H9 (cell line): ENCODE measurements at regions not wholly inside any gene's neighbourhood (a gene's known extent, or its start where the extent isn't known, plus 50 kb on each side); places are given as distances from the start of the nearest gene placed in this dataset.

Experiments used
- DNase-seq: peaks from one replicate; pipeline ENCODE4 v3.0.0-alpha.2; 2017
- H2AFZ ChIP-seq: one replicate; pipeline ENCODE4 v1.6.1; 2013; ENCODE audit warnings: mild to moderate bottlenecking, low read length, control low read depth, moderate library complexity
- H2AK5ac ChIP-seq: 2 replicates; pipeline ENCODE4 v1.6.1; 2013; ENCODE audit warnings: low read length, control low read depth, mixed read lengths; ENCODE audit not compliant: insufficient read length
- H2BK120ac ChIP-seq: one replicate; pipeline ENCODE4 v1.6.1; 2013; ENCODE audit warnings: low read depth, mild to moderate bottlenecking, low read length, control low read depth, inconsistent platforms; ENCODE audit not compliant: poor library complexity, severe bottlenecking
- H2BK12ac ChIP-seq: 2 replicates; pipeline ENCODE4 v1.6.1; 2013; ENCODE audit warnings: low read length, control low read depth, mixed read lengths, low read depth; ENCODE audit not compliant: insufficient read length
- H2BK15ac ChIP-seq: 2 replicates; pipeline ENCODE4 v1.6.1; 2013; ENCODE audit warnings: low read depth, low read length, control low read depth
- H2BK20ac ChIP-seq: one replicate; pipeline ENCODE4 v1.6.1; 2013; ENCODE audit warnings: low read depth, mild to moderate bottlenecking, low read length, control low read depth, inconsistent platforms; ENCODE audit not compliant: poor library complexity, severe bottlenecking
- H2BK5ac ChIP-seq: 2 replicates; pipeline ENCODE4 v1.6.1; 2013; ENCODE audit warnings: low read length, control low read depth, mixed read lengths; ENCODE audit not compliant: insufficient read length
- H3K14ac ChIP-seq: 2 replicates; pipeline ENCODE4 v1.6.1; 2013; ENCODE audit warnings: low read length, control low read depth; ENCODE audit not compliant: insufficient read depth
- H3K18ac ChIP-seq: 2 replicates; pipeline ENCODE4 v1.6.1; 2013; ENCODE audit warnings: low read depth, mild to moderate bottlenecking, mixed read lengths, low read length, control low read depth; ENCODE audit not compliant: insufficient read length
- H3K23ac ChIP-seq: 2 replicates; pipeline ENCODE4 v1.6.1; 2013; ENCODE audit warnings: low read length, control low read depth, mixed read lengths, low read depth; ENCODE audit not compliant: insufficient read length
- H3K23me2 ChIP-seq: 2 replicates; pipeline ENCODE4 v1.6.1; 2013; ENCODE audit warnings: low read depth, mild to moderate bottlenecking, mixed read lengths, low read length, control low read depth; ENCODE audit not compliant: insufficient read length, poor library complexity, severe bottlenecking
- H3K27ac ChIP-seq: 2 replicates; pipeline ENCODE4 v1.5.1; 2013; ENCODE audit warnings: low read length, control low read depth, mixed read lengths, low read depth; ENCODE audit not compliant: insufficient read length
- H3K27me3 ChIP-seq: 2 replicates; pipeline ENCODE4 v1.6.1; 2013; ENCODE audit warnings: low read length, control low read depth, inconsistent platforms; ENCODE audit not compliant: insufficient read depth
- H3K4ac ChIP-seq: 2 replicates; pipeline ENCODE4 v1.6.1; 2013; ENCODE audit warnings: low read depth, mild to moderate bottlenecking, control low read depth, inconsistent platforms, low read length, moderate library complexity
- H3K4me1 ChIP-seq: 2 replicates; pipeline ENCODE4 v1.6.1; 2013; ENCODE audit warnings: low read length, control low read depth, inconsistent platforms; ENCODE audit not compliant: insufficient read depth
- H3K4me2 ChIP-seq: 2 replicates; pipeline ENCODE4 v1.6.1; 2013; ENCODE audit warnings: low read length, control low read depth, mixed read lengths; ENCODE audit not compliant: insufficient read length, insufficient read depth
- H3K56ac ChIP-seq: 2 replicates; pipeline ENCODE4 v1.6.1; 2013; ENCODE audit warnings: low read depth, mild to moderate bottlenecking, mixed read lengths, low read length, control low read depth; ENCODE audit not compliant: insufficient read length
- H3K79me1 ChIP-seq: 2 replicates; pipeline ENCODE4 v1.6.1; 2013; ENCODE audit warnings: low read depth, mild to moderate bottlenecking, moderate library complexity, low read length, control low read depth, inconsistent platforms; ENCODE audit not compliant: insufficient read depth, poor library complexity, severe bottlenecking
- H3K79me2 ChIP-seq: 2 replicates; pipeline ENCODE4 v1.6.1; 2013; ENCODE audit warnings: low read length, control low read depth, inconsistent platforms; ENCODE audit not compliant: insufficient read depth
- H3K9ac ChIP-seq: 2 replicates; pipeline ENCODE4 v1.6.1; 2013; ENCODE audit warnings: low read length, control low read depth, mixed read lengths; ENCODE audit not compliant: insufficient read length; ENCODE audit errors: extremely low read depth
- H3K9me3 ChIP-seq: one replicate; pipeline ENCODE4 v1.6.1; 2013; ENCODE audit warnings: low read depth, low read length, inconsistent platforms; ENCODE audit not compliant: control insufficient read depth
- H3T11ph ChIP-seq: one replicate; pipeline ENCODE4 v1.6.1; 2013; ENCODE audit warnings: mild to moderate bottlenecking, low read length, control low read depth, inconsistent platforms
- H4K20me1 ChIP-seq: one replicate; pipeline ENCODE4 v1.6.1; 2013; ENCODE audit not compliant: control insufficient read depth, insufficient read length, insufficient read depth
- H4K5ac ChIP-seq: 2 replicates; pipeline ENCODE4 v1.6.1; 2013; ENCODE audit warnings: low read depth, mild to moderate bottlenecking, mixed read lengths, low read length, control low read depth; ENCODE audit not compliant: insufficient read length
- H4K8ac ChIP-seq: replicated peaks from 2 replicates; pipeline ENCODE4 v1.6.1; 2013; ENCODE audit warnings: low read length, control low read depth, mixed read lengths, low read depth; ENCODE audit not compliant: insufficient read length
- H4K91ac ChIP-seq: 2 replicates; pipeline ENCODE4 v1.6.1; 2013; ENCODE audit warnings: low read depth, mild to moderate bottlenecking, moderate library complexity, mixed read lengths, low read length, control low read depth; ENCODE audit not compliant: insufficient read length
- H3K27ac Mint-ChIP-seq, 3 experiments: 2 replicates in 2 of 3; 3 replicates in 1 of 3; pipeline ENCODE4 v1.8.0; 2020 to 2021; ENCODE audit warnings: mixed read lengths in 3 of 3, mild to moderate bottlenecking in 1 of 3, moderate library complexity in 1 of 3
- H3K27me3 Mint-ChIP-seq: 2 replicates; pipeline ENCODE4 v1.8.0; 2021; ENCODE audit warnings: low read depth, mild to moderate bottlenecking, moderate library complexity, mixed read lengths
- H3K36me3 Mint-ChIP-seq, 3 experiments: 2 replicates in 2 of 3; 3 replicates in 1 of 3; pipeline ENCODE4 v1.8.0; 2020 to 2021; ENCODE audit warnings: low read depth in 3 of 3, mixed read lengths in 3 of 3; ENCODE audit not compliant: insufficient read depth in 1 of 3
- H3K4me1 Mint-ChIP-seq, 2 experiments: 2 replicates each; pipeline ENCODE4 v1.8.0; 2020; ENCODE audit warnings: mixed read lengths in 2 of 2
- H3K4me3 Mint-ChIP-seq, 2 experiments: 2 replicates in 1 of 2; 3 replicates in 1 of 2; pipeline ENCODE4 v1.8.0; 2020 to 2021; ENCODE audit warnings: mild to moderate bottlenecking in 2 of 2, mixed read lengths in 2 of 2, moderate library complexity in 1 of 2
- H3K9me3 Mint-ChIP-seq, 2 experiments: 2 replicates in 1 of 2; 3 replicates in 1 of 2; pipeline ENCODE4 v1.8.0; 2020; ENCODE audit warnings: mild to moderate bottlenecking in 2 of 2, mixed read lengths in 2 of 2, moderate library complexity in 1 of 2
- CTCF ChIP-seq: fragments of 200-600 bp; sonication (generic); conservative IDR thresholded peaks from 3 replicates; pipeline ENCODE4 v1.8.0; 2021; ENCODE audit warnings: antibody characterized with exemption, mild to moderate bottlenecking
- WGBS: extraction: QIAGEN DNeasy Blood & Tissue Kit; methylation state at CpG from one replicate; pipeline ENCODE4 v1.1.7; 2013; ENCODE audit warnings: missing lambda C conversion rate, low lambda C conversion rate, mixed read lengths; ENCODE audit not compliant: insufficient read length; ENCODE audit errors: extremely low coverage; 5-methylcytosine and 5-hydroxymethylcytosine counted together

GRCh38 chr17:72266112-72266775, 145.4 kb downstream of the SOX9 start:
- Histone ChIP-seq H3K18ac (no peak overlapping the region), H3K79me1 (no peaks in the 10 kb centered on the region), H2AFZ (no peak overlapping the region), H4K8ac (no peak overlapping the region), H2BK15ac (no peak overlapping the region), H3K27me3 (no peaks in the 10 kb centered on the region), H3K14ac (no peak overlapping the region), H3K27ac (no peak overlapping the region), H3K23ac (no peak overlapping the region), H2BK120ac (no peak overlapping the region), H2BK20ac (no peak overlapping the region), H3T11ph (no peak overlapping the region), H2AK5ac (no peak overlapping the region), H3K23me2 (no peaks in the 10 kb centered on the region), H3K4me2 (no peak overlapping the region), H3K9ac (no peak overlapping the region), H3K4me1 (no peaks in the 10 kb centered on the region), H4K5ac (no peak overlapping the region), H3K4ac (no peak overlapping the region), H2BK5ac (no peak overlapping the region), H3K56ac (no peak overlapping the region), H2BK12ac (no peak overlapping the region), H4K91ac (no peak overlapping the region), H3K9me3 (no peaks in the 10 kb centered on the region), H4K20me1 (no peaks in the 10 kb centered on the region), H3K79me2 (no peaks in the 10 kb centered on the region)
- Mint-ChIP-seq H3K9me3 (peaks cover 2 to 5% of the 10 kb centered on the region in 2 experiments; a peak in 2 of 5 replicates), H3K36me3 (peaks cover 0 to 4% (median 0%) of the 10 kb centered on the region in 3 experiments; a peak in 2 of 7 replicates), H3K4me1 (peaks cover 27 to 29% of the 10 kb centered on the region in 2 experiments), H3K4me3 (no peak overlapping the region), H3K27me3 (no peaks in the 10 kb centered on the region), H3K27ac (no peak overlapping the region)
- WGBS: no CpG with 5 or more reads among the region's 13 CpGs
- no peak for DNase-seq
- TF ChIP-seq CTCF: no peak
